GM19035 (cell line): ENCODE measurements at regions not wholly inside any gene's neighbourhood (a gene's known extent, or its start where the extent isn't known, plus 50 kb on each side); places are given as distances from the start of the nearest gene placed in this dataset.

ENCODE experiments used
- ATAC-seq: cut with Tn5 transposase; IDR thresholded peaks from one replicate; pipeline ENCODE4 v1.9.1; 2021; ENCODE audit not compliant: unreplicated experiment

- no peak for ATAC-seq
Measured at GRCh38 chr11:80900265-80900664, 1459.4 kb upstream of the TENM4 start.

GRCh38 chr11:80899381-80899780, 1458.6 kb upstream of the TENM4 start:
- no peak for ATAC-seq

GRCh38 chr11:80898910-80899309, 1458.1 kb upstream of the TENM4 start:
- ATAC-seq: no peak

GRCh38 chr11:80886684-80887083, 1445.9 kb upstream of the TENM4 start:
- no peak for ATAC-seq

- peak; percentile 53 for ATAC-seq
Measured at GRCh38 chr11:80873310-80873999, 1432.6 kb upstream of the TENM4 start.

GRCh38 chr11:80872116-80872728, 1431.4 kb upstream of the TENM4 start:
- ATAC-seq: no peak

GRCh38 chr11:80868831-80869230, 1428.0 kb upstream of the TENM4 start:
- ATAC-seq: no peak

- ATAC-seq: no peak
Measured at GRCh38 chr11:80862011-80862410, 1421.2 kb upstream of the TENM4 start.

- ATAC-seq: no peak
Measured at GRCh38 chr11:80861193-80861592, 1420.4 kb upstream of the TENM4 start.

- no peak for ATAC-seq
Measured at GRCh38 chr11:80860632-80861031, 1419.8 kb upstream of the TENM4 start.

GRCh38 chr11:80856066-80856465, 1415.2 kb upstream of the TENM4 start:
- ATAC-seq: no peak

- ATAC-seq: no peak
Measured at GRCh38 chr11:80855426-80855825, 1414.6 kb upstream of the TENM4 start.

- no peak for ATAC-seq
Measured at GRCh38 chr11:80849253-80849652, 1408.4 kb upstream of the TENM4 start.

- ATAC-seq: peak; percentile 94
Measured at GRCh38 chr11:80846979-80847378, 1406.1 kb upstream of the TENM4 start.

- peak; percentile 6 for ATAC-seq
Measured at GRCh38 chr11:80846442-80846841, 1405.6 kb upstream of the TENM4 start.

- ATAC-seq: no peak
Measured at GRCh38 chr11:80844110-80844819, 1403.4 kb upstream of the TENM4 start.

- ATAC-seq: peak; percentile 30
Measured at GRCh38 chr11:80843266-80843974, 1402.6 kb upstream of the TENM4 start.

GRCh38 chr11:80842246-80842645, 1401.4 kb upstream of the TENM4 start:
- ATAC-seq: no peak

- no peak for ATAC-seq
Measured at GRCh38 chr11:80841675-80842074, 1400.8 kb upstream of the TENM4 start.

GRCh38 chr11:80838153-80838552, 1397.3 kb upstream of the TENM4 start:
- no peak for ATAC-seq

GRCh38 chr11:80837051-80837450, 1396.2 kb upstream of the TENM4 start:
- no peak for ATAC-seq

GRCh38 chr11:80831374-80831773, 1390.5 kb upstream of the TENM4 start:
- no peak for ATAC-seq
